Mesendoderm (in vitro differentiated cells): ENCODE measurements at regions not wholly inside any gene's neighbourhood (a gene's known extent, or its start where the extent isn't known, plus 50 kb on each side); places are given as distances from the start of the nearest gene placed in this dataset.
"Not testable (repeated sequence)": the region's sequence is repeated elsewhere in the genome, so short reads cannot be mapped to it uniquely, and the experiment has no call there.

Experiments
- DNase-seq: peaks from one replicate; pipeline ENCODE4 v3.0.0; 2013
- H2AK5ac ChIP-seq: 2 replicates; pipeline ENCODE4 v1.6.1; 2013; ENCODE audit warnings: low read length, inconsistent platforms
- H2BK120ac ChIP-seq: 2 replicates; pipeline ENCODE4 v1.6.1; 2013; ENCODE audit warnings: low read depth, mild to moderate bottlenecking, low read length, moderate library complexity, mixed read lengths
- H2BK15ac ChIP-seq: replicated peaks from 2 replicates; pipeline ENCODE4 v1.6.1; 2013; ENCODE audit warnings: low read depth, mild to moderate bottlenecking, moderate library complexity
- H2BK5ac ChIP-seq: 2 replicates; pipeline ENCODE4 v1.6.1; 2013; ENCODE audit warnings: low read length, inconsistent platforms
- H3K18ac ChIP-seq: 2 replicates; pipeline ENCODE4 v1.6.1; 2013; ENCODE audit warnings: mild to moderate bottlenecking, low read length, mixed read lengths
- H3K23ac ChIP-seq: one replicate; pipeline ENCODE4 v1.6.1; 2013; ENCODE audit warnings: low read length
- H3K27ac ChIP-seq: 2 replicates; pipeline ENCODE4 v1.5.1; 2013; ENCODE audit warnings: low read depth, mild to moderate bottlenecking, inconsistent platforms, low read length, moderate library complexity
- H3K27me3 ChIP-seq: 2 replicates; pipeline ENCODE4 v1.6.1; 2013; ENCODE audit warnings: low read length, control low read depth, mild to moderate bottlenecking, inconsistent platforms; ENCODE audit not compliant: insufficient read depth, poor library complexity
- H3K36me3 ChIP-seq: 2 replicates; pipeline ENCODE4 v1.6.1; 2013; ENCODE audit warnings: low read length, inconsistent platforms; ENCODE audit not compliant: control insufficient read depth, insufficient read depth
- H3K4ac ChIP-seq: one replicate; pipeline ENCODE4 v1.6.1; 2013; ENCODE audit warnings: low read depth, mild to moderate bottlenecking, low read length, moderate library complexity
- H3K4me1 ChIP-seq: 2 replicates; pipeline ENCODE4 v1.6.1; 2013; ENCODE audit warnings: low read depth, low read length, inconsistent platforms; ENCODE audit not compliant: control insufficient read depth
- H3K4me2 ChIP-seq: 2 replicates; pipeline ENCODE4 v1.6.1; 2013; ENCODE audit warnings: low read length
- H3K4me3 ChIP-seq: 2 replicates; pipeline ENCODE4 v1.5.1; 2013; ENCODE audit warnings: mild to moderate bottlenecking, low read length
- H3K56ac ChIP-seq: one replicate; pipeline ENCODE4 v1.6.1; 2013; ENCODE audit warnings: low read length
- H3K79me1 ChIP-seq: 2 replicates; pipeline ENCODE4 v1.6.1; 2013; ENCODE audit warnings: low read length, inconsistent platforms
- H3K79me2 ChIP-seq: 2 replicates; pipeline ENCODE4 v1.6.1; 2013; ENCODE audit warnings: mild to moderate bottlenecking, low read length; ENCODE audit not compliant: control insufficient read depth, insufficient read depth
- H3K9ac ChIP-seq: 2 replicates; pipeline ENCODE4 v1.6.1; 2013; ENCODE audit warnings: low read length, inconsistent platforms
- H4K5ac ChIP-seq: one replicate; pipeline ENCODE4 v1.6.1; 2013; ENCODE audit warnings: low read length
- H4K8ac ChIP-seq: one replicate; pipeline ENCODE4 v1.6.1; 2013; ENCODE audit warnings: low read depth, mild to moderate bottlenecking, control low read depth, low read length, moderate library complexity
- WGBS: extraction: QIAGEN DNeasy Blood & Tissue Kit; methylation state at CpG from one replicate; pipeline ENCODE4 v1.1.7; 2013; ENCODE audit warnings: low lambda C conversion rate, missing lambda C conversion rate; ENCODE audit not compliant: insufficient coverage; ENCODE audit errors: extremely low coverage; 5-methylcytosine and 5-hydroxymethylcytosine counted together

GRCh38 chr17:28256881-28257280, 62.1 kb upstream of the TMEM97 start:
- Histone ChIP-seq H3K23ac (no peak overlapping the region), H3K79me1 (no peaks in the 10 kb centered on the region), H3K4me2 (no peak overlapping the region), H3K4me1 (no peaks in the 10 kb centered on the region), H3K56ac (no peak overlapping the region), H3K18ac (no peak overlapping the region), H3K27ac (no peak overlapping the region), H3K79me2 (no peaks in the 10 kb centered on the region), H2BK15ac (no peak overlapping the region), H3K36me3 (no peaks in the 10 kb centered on the region), H4K8ac (no peak overlapping the region), H3K9ac (no peak overlapping the region), H3K4ac (no peak overlapping the region), H3K4me3 (no peak overlapping the region), H4K5ac (no peak overlapping the region), H3K27me3 (no peaks in the 10 kb centered on the region), H2BK120ac (no peak overlapping the region), H2AK5ac (no peak overlapping the region), H2BK5ac (no peak overlapping the region)
- DNase-seq, result no peak
- no CpG with 5 or more reads among the region's 7 CpGs for WGBS

- Histone ChIP-seq H3K36me3 (no peaks in the 10 kb centered on the region), H3K56ac (no peak overlapping the region), H3K79me1 (no peaks in the 10 kb centered on the region), H3K9ac (no peak overlapping the region), H3K23ac (no peak overlapping the region), H2BK120ac (no peak overlapping the region), H3K18ac (no peak overlapping the region), H3K27ac (no peak overlapping the region), H3K4me3 (no peak overlapping the region), H3K4ac (no peak overlapping the region), H3K79me2 (no peaks in the 10 kb centered on the region), H3K4me1 (no peaks in the 10 kb centered on the region), H4K5ac (no peak overlapping the region), H3K4me2 (no peak overlapping the region), H2AK5ac (no peak overlapping the region), H4K8ac (no peak overlapping the region), H3K27me3 (no peaks in the 10 kb centered on the region), H2BK5ac (no peak overlapping the region), H2BK15ac (no peak overlapping the region)
- no CpG with 5 or more reads among the region's 5 CpGs for WGBS
- no peak for DNase-seq
Measured at GRCh38 chr17:28258347-28258887, 60.6 kb upstream of the TMEM97 start.

GRCh38 chr17:28261219-28261618, 57.8 kb upstream of the TMEM97 start:
- Histone ChIP-seq H3K27ac (no peak overlapping the region), H3K4me1 (no peaks in the 10 kb centered on the region), H3K79me2 (no peaks in the 10 kb centered on the region), H3K23ac (no peak overlapping the region), H4K5ac (no peak overlapping the region), H2AK5ac (no peak overlapping the region), H3K9ac (no peak overlapping the region), H3K36me3 (no peaks in the 10 kb centered on the region), H2BK5ac (no peak overlapping the region), H3K56ac (no peak overlapping the region), H3K27me3 (no peaks in the 10 kb centered on the region), H3K4ac (no peak overlapping the region), H3K4me2 (no peak overlapping the region), H2BK120ac (no peak overlapping the region), H3K79me1 (no peaks in the 10 kb centered on the region), H4K8ac (no peak overlapping the region), H3K4me3 (no peak overlapping the region), H2BK15ac (no peak overlapping the region), H3K18ac (no peak overlapping the region)
- no CpG with 5 or more reads among the region's 2 CpGs for WGBS
- no peak for DNase-seq

- H3K27me3 ChIP-seq, H3K18ac ChIP-seq, H2BK15ac ChIP-seq, H4K5ac ChIP-seq, H3K79me1 ChIP-seq, H3K23ac ChIP-seq, H2AK5ac ChIP-seq, H3K36me3 ChIP-seq, H3K4me3 ChIP-seq, H3K4me1 ChIP-seq, H3K56ac ChIP-seq, H2BK5ac ChIP-seq, H3K9ac ChIP-seq, H3K4me2 ChIP-seq, H4K8ac ChIP-seq, H3K79me2 ChIP-seq, H3K27ac ChIP-seq, H3K4ac ChIP-seq, H2BK120ac ChIP-seq: not testable (repeated sequence)
- DNase-seq, result peak; percentile 16
- WGBS, result no CpG with 5 or more reads among the region's 10 CpGs
Measured at GRCh38 chr17:28262123-28262745, 56.8 kb upstream of the TMEM97 start.

- not testable (repeated sequence) for H3K23ac ChIP-seq, DNase-seq, H2BK120ac ChIP-seq, H3K9ac ChIP-seq, H3K18ac ChIP-seq, H3K36me3 ChIP-seq, H2AK5ac ChIP-seq, H3K56ac ChIP-seq, H3K4ac ChIP-seq, H4K8ac ChIP-seq, H2BK15ac ChIP-seq, H3K27ac ChIP-seq, H3K27me3 ChIP-seq, H3K4me1 ChIP-seq, H3K4me3 ChIP-seq, H4K5ac ChIP-seq, H2BK5ac ChIP-seq, H3K79me2 ChIP-seq, H3K79me1 ChIP-seq, H3K4me2 ChIP-seq
- WGBS, result no CpG with 5 or more reads among the region's 5 CpGs
Measured at GRCh38 chr17:28264902-28265548, 54.0 kb upstream of the TMEM97 start.
